ENCODE measurements at regions not wholly inside any gene's neighbourhood (a gene's known extent, or its start where the extent isn't known, plus 50 kb on each side); places are given as distances from the start of the nearest gene placed in this dataset.

GRCh38 chr14:56005191-56006053 lies 112.8 kb upstream of the PELI2 start:
- TF ChIP-seq CTCF (IDR thresholded peaks at IDR 0.05; ENCODE audit: insufficient read depth, low read length, poor library complexity, severe bottlenecking) = no peak
- TF ChIP-seq EZH2phosphoT487 (conservative IDR thresholded peaks at IDR 0.05; ENCODE audit: low read length) = no peak
